ENCODE measurements at regions not wholly inside any gene's neighbourhood (a gene's known extent, or its start where the extent isn't known, plus 50 kb on each side); places are given as distances from the start of the nearest gene placed in this dataset.

GRCh38 chr3:148379763-148380382 lies 317.8 kb upstream of the AGTR1 start:
- no peaks in the 10 kb centered on the region for H3K4me1 Mint-ChIP-seq (ENCODE audit: low read depth)
- no peaks in the 10 kb centered on the region for H3K9me3 Mint-ChIP-seq (ENCODE audit: low read depth)
- DNase-seq (ENCODE audit: low spot score): no peak
- no peak overlapping the region for H3K4me3 Mint-ChIP-seq (ENCODE audit: unreplicated experiment)
- no peaks in the 10 kb centered on the region for H3K27me3 Mint-ChIP-seq (ENCODE audit: low read depth)
- peak; percentile 94 for TF ChIP-seq CTCF (IDR thresholded peaks at IDR 0.05)
- H3K36me3 Mint-ChIP-seq (ENCODE audit: low read depth): no peaks in the 10 kb centered on the region
- H3K27ac Mint-ChIP-seq (ENCODE audit: unreplicated experiment): no peak overlapping the region

- H3K27me3 Mint-ChIP-seq (ENCODE audit: low read depth): no peaks in the 10 kb centered on the region
- no peak for DNase-seq (ENCODE audit: low spot score)
- H3K4me3 Mint-ChIP-seq (ENCODE audit: unreplicated experiment): no peak overlapping the region
Observed at GRCh38 chr3:148381051-148381450, 316.7 kb upstream of the AGTR1 start.

GRCh38 chr3:148389916-148390315 lies 307.8 kb upstream of the AGTR1 start:
- Mint-ChIP-seq H3K27me3 (ENCODE audit: low read depth) (no peaks in the 10 kb centered on the region), H3K27ac (ENCODE audit: unreplicated experiment) (no peak overlapping the region), H3K4me3 (ENCODE audit: unreplicated experiment) (no peak overlapping the region), H3K4me1 (ENCODE audit: low read depth) (peaks cover 10% of the 10 kb centered on the region), H3K9me3 (ENCODE audit: low read depth) (peaks cover 9% of the 10 kb centered on the region), H3K36me3 (ENCODE audit: low read depth) (no peaks in the 10 kb centered on the region)
- TF ChIP-seq CTCF (IDR thresholded peaks at IDR 0.05): no peak
- DNase-seq (ENCODE audit: low spot score): no peak

More at GRCh38 chr3:148381051-148381450, 316.7 kb upstream of the AGTR1 start:
- TF ChIP-seq CTCF (IDR thresholded peaks at IDR 0.05): no peak
- no peaks in the 10 kb centered on the region for H3K4me1 Mint-ChIP-seq (ENCODE audit: low read depth)
- H3K36me3 Mint-ChIP-seq (ENCODE audit: low read depth): no peaks in the 10 kb centered on the region
- no peaks in the 10 kb centered on the region for H3K9me3 Mint-ChIP-seq (ENCODE audit: low read depth)
- no peak overlapping the region for H3K27ac Mint-ChIP-seq (ENCODE audit: unreplicated experiment)

- Mint-ChIP-seq H3K4me3 (ENCODE audit: unreplicated experiment) (no peak overlapping the region), H3K27ac (ENCODE audit: unreplicated experiment) (no peak overlapping the region), H3K36me3 (ENCODE audit: low read depth) (no peaks in the 10 kb centered on the region), H3K4me1 (ENCODE audit: low read depth) (peaks cover 4% of the 10 kb centered on the region), H3K9me3 (ENCODE audit: low read depth) (peaks cover 2% of the 10 kb centered on the region), H3K27me3 (ENCODE audit: low read depth) (no peaks in the 10 kb centered on the region)
- TF ChIP-seq CTCF (IDR thresholded peaks at IDR 0.05): no peak
- no peak for DNase-seq (ENCODE audit: low spot score)
Observed at GRCh38 chr3:148395821-148396220, 301.9 kb upstream of the AGTR1 start.

GRCh38 chr3:148400754-148401153 lies 296.9 kb upstream of the AGTR1 start:
- no peaks in the 10 kb centered on the region for H3K36me3 Mint-ChIP-seq (ENCODE audit: low read depth)
- H3K4me3 Mint-ChIP-seq (ENCODE audit: unreplicated experiment): no peak overlapping the region
- peaks cover 4% of the 10 kb centered on the region for H3K4me1 Mint-ChIP-seq (ENCODE audit: low read depth)
- peak overlapping the region; percentile 11 for H3K27ac Mint-ChIP-seq (ENCODE audit: unreplicated experiment)
- no peak for TF ChIP-seq CTCF (IDR thresholded peaks at IDR 0.05)
- H3K27me3 Mint-ChIP-seq (ENCODE audit: low read depth): no peaks in the 10 kb centered on the region
- no peak for DNase-seq (ENCODE audit: low spot score)
- peaks cover 2% of the 10 kb centered on the region for H3K9me3 Mint-ChIP-seq (ENCODE audit: low read depth)

All from chondrocyte (in vitro differentiated cells).